Left ventricle myocardium inferior (tissue), 1 donor: ENCODE measurements at regions not wholly inside any gene's neighbourhood (a gene's known extent, or its start where the extent isn't known, plus 50 kb on each side); places are given as distances from the start of the nearest gene placed in this dataset.

Source experiments
- DNase-seq: peaks from one replicate; pipeline ENCODE4 v3.0.0-alpha.2; 2020
- H3K27ac ChIP-seq: fragments of 200-600 bp; replicated peaks from 2 replicates; pipeline ENCODE4 v1.8.0; 2021
- H3K27me3 ChIP-seq: fragments of 200-600 bp; 2 replicates; pipeline ENCODE4 v1.8.0; 2021; ENCODE audit warnings: low read depth
- H3K36me3 ChIP-seq: fragments of 200-600 bp; 2 replicates; pipeline ENCODE4 v1.8.0; 2021
- H3K4me1 ChIP-seq: fragments of 200-600 bp; 2 replicates; pipeline ENCODE4 v1.8.0; 2021
- H3K4me3 ChIP-seq: fragments of 200-600 bp; 2 replicates; pipeline ENCODE4 v1.8.0; 2021; ENCODE audit warnings: mild to moderate bottlenecking, moderate library complexity
- H3K9me3 ChIP-seq: fragments of 200-600 bp; replicated peaks from 2 replicates; pipeline ENCODE4 v1.8.0; 2021
- intact Hi-C: fragments of 100-400 bp; cut with micrococcal nuclease; formaldehyde crosslinking; loops from one replicate; pipeline ENCODE4 v1.11.0; 2022
- TF ChIP-seq, protein P1 (sequence below): fragments of 200-600 bp; IDR thresholded peaks from 2 replicates; pipeline ENCODE4 v1.8.0; 2021; ENCODE audit warnings: antibody characterized with exemption, mild to moderate bottlenecking, borderline replicate concordance
- donor health status: DM: no; HTN: yes; CAD: no; lungs with severe emphysema.

DNA sequence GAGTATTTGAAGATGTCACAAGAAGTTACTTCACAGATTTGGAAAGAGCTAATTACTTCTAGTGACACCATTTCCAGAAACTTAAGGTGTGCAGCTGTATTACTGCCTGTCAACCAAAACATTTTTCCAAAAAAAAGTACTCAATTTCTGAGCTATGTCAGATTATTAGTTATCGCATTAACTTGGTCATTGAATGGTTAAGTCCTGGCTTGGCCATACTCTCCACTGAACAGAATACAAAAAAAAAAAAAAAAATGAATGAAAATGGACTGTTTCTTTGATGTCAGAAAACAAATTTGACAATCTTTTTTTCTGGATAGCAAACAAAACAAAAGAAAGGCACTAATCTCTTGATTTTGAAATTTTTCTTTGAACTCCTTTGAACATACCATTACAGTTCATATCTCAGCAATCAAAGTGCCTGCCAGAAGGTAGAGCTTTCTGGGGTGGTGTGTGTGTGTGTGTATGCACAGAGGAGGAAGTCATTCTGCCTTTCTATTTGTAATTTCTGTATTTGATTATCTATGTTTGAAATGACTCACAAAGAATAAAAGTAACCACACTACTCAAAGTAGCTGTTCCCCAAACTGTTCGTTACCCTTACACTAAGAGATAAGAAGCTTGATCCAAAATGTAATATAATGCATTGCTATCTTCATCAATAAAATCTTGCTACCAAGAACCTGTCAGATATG is 210.8 kb upstream of the FUT9 start:
- H3K4me3 ChIP-seq = no peak overlapping the region
- no peaks in the 10 kb centered on the region for H3K36me3 ChIP-seq
- DNase-seq = no peak
- H3K4me1 ChIP-seq = no peaks in the 10 kb centered on the region
- no peaks in the 10 kb centered on the region for H3K27me3 ChIP-seq
- intact Hi-C loops = no loop called here
- H3K9me3 ChIP-seq = no peaks in the 10 kb centered on the region
- H3K27ac ChIP-seq = no peak overlapping the region
- TF ChIP-seq, protein P1, sequence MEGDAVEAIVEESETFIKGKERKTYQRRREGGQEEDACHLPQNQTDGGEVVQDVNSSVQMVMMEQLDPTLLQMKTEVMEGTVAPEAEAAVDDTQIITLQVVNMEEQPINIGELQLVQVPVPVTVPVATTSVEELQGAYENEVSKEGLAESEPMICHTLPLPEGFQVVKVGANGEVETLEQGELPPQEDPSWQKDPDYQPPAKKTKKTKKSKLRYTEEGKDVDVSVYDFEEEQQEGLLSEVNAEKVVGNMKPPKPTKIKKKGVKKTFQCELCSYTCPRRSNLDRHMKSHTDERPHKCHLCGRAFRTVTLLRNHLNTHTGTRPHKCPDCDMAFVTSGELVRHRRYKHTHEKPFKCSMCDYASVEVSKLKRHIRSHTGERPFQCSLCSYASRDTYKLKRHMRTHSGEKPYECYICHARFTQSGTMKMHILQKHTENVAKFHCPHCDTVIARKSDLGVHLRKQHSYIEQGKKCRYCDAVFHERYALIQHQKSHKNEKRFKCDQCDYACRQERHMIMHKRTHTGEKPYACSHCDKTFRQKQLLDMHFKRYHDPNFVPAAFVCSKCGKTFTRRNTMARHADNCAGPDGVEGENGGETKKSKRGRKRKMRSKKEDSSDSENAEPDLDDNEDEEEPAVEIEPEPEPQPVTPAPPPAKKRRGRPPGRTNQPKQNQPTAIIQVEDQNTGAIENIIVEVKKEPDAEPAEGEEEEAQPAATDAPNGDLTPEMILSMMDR = no peak

DNA sequence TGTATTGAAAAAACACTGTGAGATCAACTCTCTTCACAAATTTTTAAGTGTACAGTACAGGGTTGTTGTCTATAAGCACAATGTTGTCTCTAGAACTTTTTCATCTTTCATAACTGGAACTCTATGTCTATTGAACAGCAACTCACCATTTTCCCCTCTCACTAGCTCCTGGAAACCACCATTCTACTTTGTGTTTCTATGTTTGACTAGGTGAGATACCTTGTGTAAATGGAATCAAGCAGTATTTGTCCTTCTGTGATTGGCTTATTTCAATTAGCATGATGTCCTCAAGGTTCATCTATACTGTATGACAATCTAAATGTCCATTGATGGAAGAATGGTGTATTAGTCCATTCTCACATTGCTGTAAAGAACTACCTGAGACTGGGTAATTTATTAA is 210.1 kb upstream of the FUT9 start:
- H3K4me3 ChIP-seq = no peak overlapping the region
- no peaks in the 10 kb centered on the region for H3K27me3 ChIP-seq
- intact Hi-C loops = no loop called here
- TF ChIP-seq, protein P1 = no peak
- no peaks in the 10 kb centered on the region for H3K36me3 ChIP-seq
- no peaks in the 10 kb centered on the region for H3K4me1 ChIP-seq
- no peak for DNase-seq
- no peak overlapping the region for H3K27ac ChIP-seq
- no peaks in the 10 kb centered on the region for H3K9me3 ChIP-seq

- TF ChIP-seq, protein P1 = no peak
- Histone ChIP-seq H3K36me3 (no peaks in the 10 kb centered on the region), H3K4me3 (no peak overlapping the region), H3K4me1 (no peaks in the 10 kb centered on the region), H3K27ac (no peak overlapping the region), H3K27me3 (no peaks in the 10 kb centered on the region), H3K9me3 (no peaks in the 10 kb centered on the region)
- no peak for DNase-seq
- intact Hi-C loops = no loop called here
Observed at GRCh38 chr6:95815389-95816056, 200.3 kb upstream of the FUT9 start.

DNA sequence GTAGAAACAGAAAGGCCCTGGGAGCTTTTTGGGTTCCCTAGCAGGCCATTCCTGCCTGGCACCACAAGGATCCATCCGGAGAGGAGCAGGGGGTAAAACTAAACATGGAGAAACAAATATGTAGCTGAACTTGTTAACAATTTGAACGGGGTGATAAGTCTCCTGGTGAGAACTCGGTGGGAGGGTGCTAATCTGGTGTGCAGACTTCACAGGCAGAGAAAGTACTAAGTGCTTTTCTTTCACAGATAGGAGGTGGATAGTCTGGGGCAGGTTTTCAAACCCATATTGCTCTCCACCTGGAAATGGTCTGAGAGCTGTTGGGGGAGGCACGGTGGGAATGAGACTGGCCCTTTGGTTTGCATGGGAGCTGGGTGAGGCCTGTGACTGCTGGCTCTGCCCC is 196.3 kb upstream of the FUT9 start:
- Histone ChIP-seq H3K27me3 (no peaks in the 10 kb centered on the region), H3K27ac (no peak overlapping the region), H3K4me1 (no peaks in the 10 kb centered on the region), H3K9me3 (peaks cover 8% of the 10 kb centered on the region), H3K4me3 (no peak overlapping the region), H3K36me3 (no peaks in the 10 kb centered on the region)
- intact Hi-C loops = no loop called here
- DNase-seq = no peak
- TF ChIP-seq, protein P1 = no peak

DNA sequence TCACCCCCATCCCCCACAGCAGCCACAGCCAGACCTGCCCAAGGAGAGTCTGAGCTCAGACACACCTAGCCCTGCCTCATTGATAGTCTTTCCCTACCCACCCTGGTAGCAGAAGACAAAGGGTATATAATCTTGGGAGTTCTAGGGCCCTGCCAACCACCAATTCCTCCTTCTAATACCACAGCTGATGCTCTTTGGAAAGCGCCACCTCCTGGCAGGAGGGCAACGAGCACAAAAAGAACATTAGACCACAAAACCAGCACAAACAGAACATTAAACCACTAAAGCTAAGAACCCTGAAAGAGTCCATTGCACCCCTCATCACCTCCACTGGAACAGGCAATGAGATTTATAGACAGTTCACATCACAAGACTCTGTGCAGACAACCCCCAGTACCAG is 195.8 kb upstream of the FUT9 start:
- TF ChIP-seq, protein P1 = no peak
- Histone ChIP-seq H3K27me3 (no peaks in the 10 kb centered on the region), H3K9me3 (peaks cover 13% of the 10 kb centered on the region), H3K36me3 (no peaks in the 10 kb centered on the region), H3K27ac (no peak overlapping the region), H3K4me1 (no peaks in the 10 kb centered on the region), H3K4me3 (no peak overlapping the region)
- intact Hi-C loops = no loop called here
- DNase-seq = no peak
